ENCODE measurements at regions not wholly inside any gene's neighbourhood (a gene's known extent, or its start where the extent isn't known, plus 50 kb on each side); places are given as distances from the start of the nearest gene placed in this dataset.

DNA sequence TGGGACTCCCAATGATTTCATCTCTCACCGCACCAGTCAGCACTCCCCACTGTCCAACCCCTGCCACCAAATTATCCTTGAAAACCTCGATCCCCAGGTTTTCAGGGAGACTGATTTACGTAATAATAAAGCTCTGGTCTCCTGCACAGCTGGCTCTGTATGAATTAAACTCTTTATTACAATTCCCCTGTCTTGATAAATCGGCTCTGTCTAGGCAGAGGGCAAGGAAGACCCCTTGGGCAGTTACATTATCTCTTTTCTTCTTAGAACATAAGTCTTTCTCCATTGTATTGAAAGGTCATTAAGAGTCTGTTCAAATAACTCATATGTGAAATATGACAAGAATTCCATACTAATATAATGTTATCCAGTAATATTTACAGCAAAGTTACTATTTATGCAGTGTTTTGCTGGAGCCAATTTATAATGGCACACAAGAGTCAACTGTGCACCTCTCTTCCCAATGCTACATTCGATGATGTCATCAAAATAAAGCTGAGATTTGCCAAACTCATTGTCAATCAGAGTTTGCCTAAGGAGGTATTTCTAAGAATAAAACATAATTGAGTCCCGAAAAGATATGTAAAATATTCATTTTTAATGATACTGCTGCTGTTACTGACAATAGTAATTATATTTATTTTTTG lies 1297.2 kb upstream of the LRRTM3 start:
- TF ChIP-seq EZH2 (IDR thresholded peaks at IDR 0.05; ENCODE audit: low read depth, unreplicated experiment) (no peak), EZH2phosphoT487 (IDR thresholded peaks at IDR 0.05; ENCODE audit: unreplicated experiment) (no peak), POLR2AphosphoS5 (IDR thresholded peaks at IDR 0.05; ENCODE audit: low read depth) (no peak), ZNF114 (CRISPR knock-in tag; IDR thresholded peaks at IDR 0.05) (no peak), CREB1 (CRISPR knock-in tag; IDR thresholded peaks at IDR 0.05; ENCODE audit: low read depth) (no peak), JUNB (IDR thresholded peaks at IDR 0.05; ENCODE audit: unreplicated experiment) (no peak), STAT1 (IDR thresholded peaks at IDR 0.05; ENCODE audit: unreplicated experiment) (no peak), NANOG (IDR thresholded peaks at IDR 0.05; ENCODE audit: borderline replicate concordance) (no peak), ZNF331 (CRISPR knock-in tag; IDR thresholded peaks at IDR 0.05; ENCODE audit: low read depth) (no peak)
- TF ChIP-seq, protein P1, sequence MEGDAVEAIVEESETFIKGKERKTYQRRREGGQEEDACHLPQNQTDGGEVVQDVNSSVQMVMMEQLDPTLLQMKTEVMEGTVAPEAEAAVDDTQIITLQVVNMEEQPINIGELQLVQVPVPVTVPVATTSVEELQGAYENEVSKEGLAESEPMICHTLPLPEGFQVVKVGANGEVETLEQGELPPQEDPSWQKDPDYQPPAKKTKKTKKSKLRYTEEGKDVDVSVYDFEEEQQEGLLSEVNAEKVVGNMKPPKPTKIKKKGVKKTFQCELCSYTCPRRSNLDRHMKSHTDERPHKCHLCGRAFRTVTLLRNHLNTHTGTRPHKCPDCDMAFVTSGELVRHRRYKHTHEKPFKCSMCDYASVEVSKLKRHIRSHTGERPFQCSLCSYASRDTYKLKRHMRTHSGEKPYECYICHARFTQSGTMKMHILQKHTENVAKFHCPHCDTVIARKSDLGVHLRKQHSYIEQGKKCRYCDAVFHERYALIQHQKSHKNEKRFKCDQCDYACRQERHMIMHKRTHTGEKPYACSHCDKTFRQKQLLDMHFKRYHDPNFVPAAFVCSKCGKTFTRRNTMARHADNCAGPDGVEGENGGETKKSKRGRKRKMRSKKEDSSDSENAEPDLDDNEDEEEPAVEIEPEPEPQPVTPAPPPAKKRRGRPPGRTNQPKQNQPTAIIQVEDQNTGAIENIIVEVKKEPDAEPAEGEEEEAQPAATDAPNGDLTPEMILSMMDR (conservative IDR thresholded peaks at IDR 0.05; ENCODE audit: low read depth in 2 of 2), result no peak
- TF ChIP-seq, protein P2, sequence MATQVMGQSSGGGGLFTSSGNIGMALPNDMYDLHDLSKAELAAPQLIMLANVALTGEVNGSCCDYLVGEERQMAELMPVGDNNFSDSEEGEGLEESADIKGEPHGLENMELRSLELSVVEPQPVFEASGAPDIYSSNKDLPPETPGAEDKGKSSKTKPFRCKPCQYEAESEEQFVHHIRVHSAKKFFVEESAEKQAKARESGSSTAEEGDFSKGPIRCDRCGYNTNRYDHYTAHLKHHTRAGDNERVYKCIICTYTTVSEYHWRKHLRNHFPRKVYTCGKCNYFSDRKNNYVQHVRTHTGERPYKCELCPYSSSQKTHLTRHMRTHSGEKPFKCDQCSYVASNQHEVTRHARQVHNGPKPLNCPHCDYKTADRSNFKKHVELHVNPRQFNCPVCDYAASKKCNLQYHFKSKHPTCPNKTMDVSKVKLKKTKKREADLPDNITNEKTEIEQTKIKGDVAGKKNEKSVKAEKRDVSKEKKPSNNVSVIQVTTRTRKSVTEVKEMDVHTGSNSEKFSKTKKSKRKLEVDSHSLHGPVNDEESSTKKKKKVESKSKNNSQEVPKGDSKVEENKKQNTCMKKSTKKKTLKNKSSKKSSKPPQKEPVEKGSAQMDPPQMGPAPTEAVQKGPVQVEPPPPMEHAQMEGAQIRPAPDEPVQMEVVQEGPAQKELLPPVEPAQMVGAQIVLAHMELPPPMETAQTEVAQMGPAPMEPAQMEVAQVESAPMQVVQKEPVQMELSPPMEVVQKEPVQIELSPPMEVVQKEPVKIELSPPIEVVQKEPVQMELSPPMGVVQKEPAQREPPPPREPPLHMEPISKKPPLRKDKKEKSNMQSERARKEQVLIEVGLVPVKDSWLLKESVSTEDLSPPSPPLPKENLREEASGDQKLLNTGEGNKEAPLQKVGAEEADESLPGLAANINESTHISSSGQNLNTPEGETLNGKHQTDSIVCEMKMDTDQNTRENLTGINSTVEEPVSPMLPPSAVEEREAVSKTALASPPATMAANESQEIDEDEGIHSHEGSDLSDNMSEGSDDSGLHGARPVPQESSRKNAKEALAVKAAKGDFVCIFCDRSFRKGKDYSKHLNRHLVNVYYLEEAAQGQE (IDR thresholded peaks at IDR 0.05; ENCODE audit: unreplicated experiment), result no peak
- TF ChIP-seq, protein P3, sequence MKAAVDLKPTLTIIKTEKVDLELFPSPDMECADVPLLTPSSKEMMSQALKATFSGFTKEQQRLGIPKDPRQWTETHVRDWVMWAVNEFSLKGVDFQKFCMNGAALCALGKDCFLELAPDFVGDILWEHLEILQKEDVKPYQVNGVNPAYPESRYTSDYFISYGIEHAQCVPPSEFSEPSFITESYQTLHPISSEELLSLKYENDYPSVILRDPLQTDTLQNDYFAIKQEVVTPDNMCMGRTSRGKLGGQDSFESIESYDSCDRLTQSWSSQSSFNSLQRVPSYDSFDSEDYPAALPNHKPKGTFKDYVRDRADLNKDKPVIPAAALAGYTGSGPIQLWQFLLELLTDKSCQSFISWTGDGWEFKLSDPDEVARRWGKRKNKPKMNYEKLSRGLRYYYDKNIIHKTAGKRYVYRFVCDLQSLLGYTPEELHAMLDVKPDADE (IDR thresholded peaks at IDR 0.05), result no peak
- TF ChIP-seq, protein P4, sequence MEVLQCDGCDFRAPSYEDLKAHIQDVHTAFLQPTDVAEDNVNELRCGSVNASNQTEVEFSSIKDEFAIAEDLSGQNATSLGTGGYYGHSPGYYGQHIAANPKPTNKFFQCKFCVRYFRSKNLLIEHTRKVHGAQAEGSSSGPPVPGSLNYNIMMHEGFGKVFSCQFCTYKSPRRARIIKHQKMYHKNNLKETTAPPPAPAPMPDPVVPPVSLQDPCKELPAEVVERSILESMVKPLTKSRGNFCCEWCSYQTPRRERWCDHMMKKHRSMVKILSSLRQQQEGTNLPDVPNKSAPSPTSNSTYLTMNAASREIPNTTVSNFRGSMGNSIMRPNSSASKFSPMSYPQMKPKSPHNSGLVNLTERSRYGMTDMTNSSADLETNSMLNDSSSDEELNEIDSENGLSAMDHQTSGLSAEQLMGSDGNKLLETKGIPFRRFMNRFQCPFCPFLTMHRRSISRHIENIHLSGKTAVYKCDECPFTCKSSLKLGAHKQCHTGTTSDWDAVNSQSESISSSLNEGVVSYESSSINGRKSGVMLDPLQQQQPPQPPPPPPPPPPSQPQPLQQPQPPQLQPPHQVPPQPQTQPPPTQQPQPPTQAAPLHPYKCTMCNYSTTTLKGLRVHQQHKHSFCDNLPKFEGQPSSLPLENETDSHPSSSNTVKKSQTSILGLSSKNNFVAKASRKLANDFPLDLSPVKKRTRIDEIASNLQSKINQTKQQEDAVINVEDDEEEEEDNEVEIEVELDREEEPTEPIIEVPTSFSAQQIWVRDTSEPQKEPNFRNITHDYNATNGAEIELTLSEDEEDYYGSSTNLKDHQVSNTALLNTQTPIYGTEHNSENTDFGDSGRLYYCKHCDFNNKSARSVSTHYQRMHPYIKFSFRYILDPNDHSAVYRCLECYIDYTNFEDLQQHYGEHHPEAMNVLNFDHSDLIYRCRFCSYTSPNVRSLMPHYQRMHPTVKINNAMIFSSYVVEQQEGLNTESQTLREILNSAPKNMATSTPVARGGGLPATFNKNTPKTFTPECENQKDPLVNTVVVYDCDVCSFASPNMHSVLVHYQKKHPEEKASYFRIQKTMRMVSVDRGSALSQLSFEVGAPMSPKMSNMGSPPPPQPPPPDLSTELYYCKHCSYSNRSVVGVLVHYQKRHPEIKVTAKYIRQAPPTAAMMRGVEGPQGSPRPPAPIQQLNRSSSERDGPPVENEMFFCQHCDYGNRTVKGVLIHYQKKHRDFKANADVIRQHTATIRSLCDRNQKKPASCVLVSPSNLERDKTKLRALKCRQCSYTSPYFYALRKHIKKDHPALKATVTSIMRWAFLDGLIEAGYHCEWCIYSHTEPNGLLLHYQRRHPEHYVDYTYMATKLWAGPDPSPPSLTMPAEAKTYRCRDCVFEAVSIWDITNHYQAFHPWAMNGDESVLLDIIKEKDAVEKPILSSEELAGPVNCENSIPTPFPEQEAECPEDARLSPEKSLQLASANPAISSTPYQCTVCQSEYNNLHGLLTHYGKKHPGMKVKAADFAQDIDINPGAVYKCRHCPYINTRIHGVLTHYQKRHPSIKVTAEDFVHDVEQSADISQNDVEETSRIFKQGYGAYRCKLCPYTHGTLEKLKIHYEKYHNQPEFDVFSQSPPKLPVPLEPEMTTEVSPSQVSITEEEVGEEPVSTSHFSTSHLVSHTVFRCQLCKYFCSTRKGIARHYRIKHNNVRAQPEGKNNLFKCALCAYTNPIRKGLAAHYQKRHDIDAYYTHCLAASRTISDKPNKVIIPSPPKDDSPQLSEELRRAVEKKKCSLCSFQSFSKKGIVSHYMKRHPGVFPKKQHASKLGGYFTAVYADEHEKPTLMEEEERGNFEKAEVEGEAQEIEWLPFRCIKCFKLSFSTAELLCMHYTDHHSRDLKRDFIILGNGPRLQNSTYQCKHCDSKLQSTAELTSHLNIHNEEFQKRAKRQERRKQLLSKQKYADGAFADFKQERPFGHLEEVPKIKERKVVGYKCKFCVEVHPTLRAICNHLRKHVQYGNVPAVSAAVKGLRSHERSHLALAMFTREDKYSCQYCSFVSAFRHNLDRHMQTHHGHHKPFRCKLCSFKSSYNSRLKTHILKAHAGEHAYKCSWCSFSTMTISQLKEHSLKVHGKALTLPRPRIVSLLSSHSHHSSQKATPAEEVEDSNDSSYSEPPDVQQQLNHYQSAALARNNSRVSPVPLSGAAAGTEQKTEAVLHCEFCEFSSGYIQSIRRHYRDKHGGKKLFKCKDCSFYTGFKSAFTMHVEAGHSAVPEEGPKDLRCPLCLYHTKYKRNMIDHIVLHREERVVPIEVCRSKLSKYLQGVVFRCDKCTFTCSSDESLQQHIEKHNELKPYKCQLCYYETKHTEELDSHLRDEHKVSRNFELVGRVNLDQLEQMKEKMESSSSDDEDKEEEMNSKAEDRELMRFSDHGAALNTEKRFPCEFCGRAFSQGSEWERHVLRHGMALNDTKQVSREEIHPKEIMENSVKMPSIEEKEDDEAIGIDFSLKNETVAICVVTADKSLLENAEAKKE (CRISPR knock-in tag; IDR thresholded peaks at IDR 0.05), result no peak
